ENCODE measurements at regions not wholly inside any gene's neighbourhood (a gene's known extent, or its start where the extent isn't known, plus 50 kb on each side); places are given as distances from the start of the nearest gene placed in this dataset.
A peak's percentile ranks its signal among the peaks of the same experiment; 100 is the strongest.

- DNase-seq, result no peak
- H3K27me3 ChIP-seq, result no peaks in the 10 kb centered on the region
- TF ChIP-seq POLR2A (IDR thresholded peaks at IDR 0.05) (no peak), CTCF (IDR thresholded peaks at IDR 0.05 in 4 of 5, conservative IDR thresholded peaks at IDR 0.05 in 1 of 5) (no peak)
- no peaks in the 10 kb centered on the region for H3K9me3 ChIP-seq
- in situ Hi-C loops (cut with MboI; ENCODE audit: low sequenced_read_pairs in 4 of 4) (no loop called here), intact Hi-C loops (cut with DNase I; ENCODE audit: low total_unique reads) (no loop called here)
- no peak overlapping the region for H3K4me3 ChIP-seq
- H3K36me3 ChIP-seq, result no peaks in the 10 kb centered on the region
- peak overlapping the region; percentile 83 to 95 (median 89) for H3K27ac ChIP-seq
- ATAC-seq, result peak in 1 of 2 donors; percentile 27
- peaks cover 28 to 50% of the 10 kb centered on the region in 2 donors for H3K4me1 ChIP-seq
Observed at GRCh38 chr1:222038971-222039370, 297.1 kb upstream of the DUSP10 start.

- Histone ChIP-seq H3K4me1 (peaks cover 17 to 38% of the 10 kb centered on the region in 2 donors), H3K27ac (peak overlapping the region in 3 of 4 donors; percentile 83 to 95 (median 89)), H3K27me3 (no peaks in the 10 kb centered on the region), H3K4me3 (no peak overlapping the region), H3K9me3 (no peaks in the 10 kb centered on the region), H3K36me3 (no peaks in the 10 kb centered on the region)
- intact Hi-C loops (cut with DNase I; ENCODE audit: low total_unique reads), result no loop called here
- no peak for DNase-seq
- ATAC-seq, result no peak
- in situ Hi-C loops (cut with MboI; ENCODE audit: low sequenced_read_pairs in 4 of 4), result no loop called here
- TF ChIP-seq POLR2A (IDR thresholded peaks at IDR 0.05) (no peak), CTCF (IDR thresholded peaks at IDR 0.05 in 4 of 5, conservative IDR thresholded peaks at IDR 0.05 in 1 of 5) (no peak)
Observed at GRCh38 chr1:222037720-222038119, 295.8 kb upstream of the DUSP10 start.

- H3K27ac ChIP-seq, result no peak overlapping the region
- DNase-seq, result no peak
- H3K36me3 ChIP-seq, result no peaks in the 10 kb centered on the region
- no peak for ATAC-seq
- H3K9me3 ChIP-seq, result no peaks in the 10 kb centered on the region
- no peak overlapping the region for H3K4me3 ChIP-seq
- in situ Hi-C loops (cut with MboI; ENCODE audit: low sequenced_read_pairs in 4 of 4), result no loop called here
- H3K4me1 ChIP-seq, result peaks cover 4 to 15% of the 10 kb centered on the region in 2 donors
- no peak for TF ChIP-seq CTCF (IDR thresholded peaks at IDR 0.05 in 4 of 5, conservative IDR thresholded peaks at IDR 0.05 in 1 of 5)
- no peaks in the 10 kb centered on the region for H3K27me3 ChIP-seq
- intact Hi-C loops (cut with DNase I; ENCODE audit: low total_unique reads), result no loop called here
Observed at GRCh38 chr1:222034790-222035189, 292.9 kb upstream of the DUSP10 start.

- no peak overlapping the region for H3K4me3 ChIP-seq
- intact Hi-C loops (cut with DNase I; ENCODE audit: low total_unique reads) (no loop called here), in situ Hi-C loops (cut with MboI; ENCODE audit: low sequenced_read_pairs in 4 of 4) (no loop called here)
- no peak for ATAC-seq
- H3K27me3 ChIP-seq, result no peaks in the 10 kb centered on the region
- no peaks in the 10 kb centered on the region for H3K9me3 ChIP-seq
- TF ChIP-seq CTCF (IDR thresholded peaks at IDR 0.05 in 4 of 5, conservative IDR thresholded peaks at IDR 0.05 in 1 of 5) (no peak), POLR2A (IDR thresholded peaks at IDR 0.05) (no peak)
- no peak for DNase-seq
- H3K4me1 ChIP-seq, result peaks cover 0 to 4% of the 10 kb centered on the region in 2 donors
- H3K36me3 ChIP-seq, result no peaks in the 10 kb centered on the region
- no peak overlapping the region for H3K27ac ChIP-seq
Observed at GRCh38 chr1:222033450-222033849, 291.6 kb upstream of the DUSP10 start.

GRCh38 chr1:222031318-222031717, 289.4 kb upstream of the DUSP10 start:
- H3K4me3 ChIP-seq, result no peak overlapping the region
- no peak overlapping the region for H3K27ac ChIP-seq
- DNase-seq, result no peak
- no peaks in the 10 kb centered on the region for H3K9me3 ChIP-seq
- in situ Hi-C loops (cut with MboI; ENCODE audit: low sequenced_read_pairs in 4 of 4) (no loop called here), intact Hi-C loops (cut with DNase I; ENCODE audit: low total_unique reads) (no loop called here)
- ATAC-seq, result no peak
- no peaks in the 10 kb centered on the region for H3K36me3 ChIP-seq
- no peaks in the 10 kb centered on the region for H3K27me3 ChIP-seq
- peaks cover 0 to 5% of the 10 kb centered on the region in 2 donors for H3K4me1 ChIP-seq
- no peak for TF ChIP-seq POLR2A (IDR thresholded peaks at IDR 0.05)
- TF ChIP-seq CTCF (IDR thresholded peaks at IDR 0.05 in 4 of 5, conservative IDR thresholded peaks at IDR 0.05 in 1 of 5), result no peak
